OCI-LY3 (cell line): ENCODE measurements at regions not wholly inside any gene's neighbourhood (a gene's known extent, or its start where the extent isn't known, plus 50 kb on each side); places are given as distances from the start of the nearest gene placed in this dataset.

ENCODE experiments used
- H2AFZ ChIP-seq: fragments of 200-600, 300-600 bp; shearing (Covaris generic); 2 replicates; pipeline ENCODE4 v1.6.0; 2014; ENCODE audit warnings: antibody characterized with exemption, low read depth, low read length
- H3K27ac ChIP-seq: fragments of 200-600, 300-600 bp; sonication (generic); 2 replicates; pipeline ENCODE4 v1.5.1; 2014; ENCODE audit warnings: mild to moderate bottlenecking, low read length, moderate library complexity, mixed read lengths
- H3K27me3 ChIP-seq: fragments of 200-600, 300-600 bp; sonication (generic); 2 replicates; pipeline ENCODE4 v1.6.1; 2014; ENCODE audit warnings: low read depth, low read length, mixed read lengths
- H3K36me3 ChIP-seq: fragments of 200-600, 300-600 bp; sonication (generic); replicated peaks from 2 replicates; pipeline ENCODE3; 2014; ENCODE audit warnings: low read depth, low read length, mixed read lengths
- H3K4me1 ChIP-seq: fragments of 300-600, 200-600 bp; sonication (generic); 2 replicates; pipeline ENCODE4 v1.6.1; 2014; ENCODE audit warnings: low read length, mixed read lengths
- H3K4me2 ChIP-seq: fragments of 200-600, 300-600 bp; sonication (generic); 2 replicates; pipeline ENCODE4 v1.6.1; 2014; ENCODE audit warnings: low read length, mixed read lengths
- H3K4me3 ChIP-seq: fragments of 300-600, 200-600 bp; sonication (generic); 2 replicates; pipeline ENCODE4 v1.5.1; 2014; ENCODE audit warnings: antibody characterized with exemption, mild to moderate bottlenecking, low read length, moderate library complexity
- H3K79me2 ChIP-seq: fragments of 300-600, 200-600 bp; shearing (Covaris generic); 2 replicates; pipeline ENCODE4 v1.6.1; 2014; ENCODE audit warnings: mild to moderate bottlenecking, low read length, mixed read lengths
- H3K9ac ChIP-seq: fragments of 300-600, 200-600 bp; shearing (Covaris generic); 2 replicates; pipeline ENCODE4 v1.6.0; 2014; ENCODE audit warnings: mild to moderate bottlenecking, low read length, moderate library complexity
- H3K9me3 ChIP-seq: fragments of 200-600, 300-600 bp; shearing (Covaris generic); 2 replicates; pipeline ENCODE4 v1.6.1; 2014; ENCODE audit warnings: low read length, mixed read lengths; ENCODE audit not compliant: insufficient read depth
- H4K20me1 ChIP-seq: fragments of 200-600, 300-600 bp; sonication (generic); 2 replicates; pipeline ENCODE4 v1.6.1; 2016; ENCODE audit warnings: low read length, mixed read lengths; ENCODE audit not compliant: insufficient read depth
- EZH2phosphoT487 ChIP-seq: fragments of 200-600 bp; shearing (Covaris generic); IDR thresholded peaks from 2 replicates; pipeline ENCODE4 v1.6.1; 2018; ENCODE audit warnings: antibody characterized with exemption, mixed run types, low read depth
- TF ChIP-seq, protein P1 (sequence below): fragments of 200-600, 300-600 bp; sonication (generic); IDR thresholded peaks from 2 replicates; pipeline ENCODE4 v1.5.1; 2014; ENCODE audit warnings: antibody characterized with exemption, low read length, low read depth

- Histone ChIP-seq H3K4me2 (no peak overlapping the region), H3K9me3 (no peaks in the 10 kb centered on the region), H3K79me2 (no peaks in the 10 kb centered on the region), H4K20me1 (no peaks in the 10 kb centered on the region), H3K27me3 (no peaks in the 10 kb centered on the region), H3K4me1 (no peaks in the 10 kb centered on the region), H2AFZ (no peak overlapping the region), H3K36me3 (no peaks in the 10 kb centered on the region), H3K4me3 (no peak overlapping the region), H3K27ac (no peak overlapping the region), H3K9ac (no peak overlapping the region)
- TF ChIP-seq, protein P1, sequence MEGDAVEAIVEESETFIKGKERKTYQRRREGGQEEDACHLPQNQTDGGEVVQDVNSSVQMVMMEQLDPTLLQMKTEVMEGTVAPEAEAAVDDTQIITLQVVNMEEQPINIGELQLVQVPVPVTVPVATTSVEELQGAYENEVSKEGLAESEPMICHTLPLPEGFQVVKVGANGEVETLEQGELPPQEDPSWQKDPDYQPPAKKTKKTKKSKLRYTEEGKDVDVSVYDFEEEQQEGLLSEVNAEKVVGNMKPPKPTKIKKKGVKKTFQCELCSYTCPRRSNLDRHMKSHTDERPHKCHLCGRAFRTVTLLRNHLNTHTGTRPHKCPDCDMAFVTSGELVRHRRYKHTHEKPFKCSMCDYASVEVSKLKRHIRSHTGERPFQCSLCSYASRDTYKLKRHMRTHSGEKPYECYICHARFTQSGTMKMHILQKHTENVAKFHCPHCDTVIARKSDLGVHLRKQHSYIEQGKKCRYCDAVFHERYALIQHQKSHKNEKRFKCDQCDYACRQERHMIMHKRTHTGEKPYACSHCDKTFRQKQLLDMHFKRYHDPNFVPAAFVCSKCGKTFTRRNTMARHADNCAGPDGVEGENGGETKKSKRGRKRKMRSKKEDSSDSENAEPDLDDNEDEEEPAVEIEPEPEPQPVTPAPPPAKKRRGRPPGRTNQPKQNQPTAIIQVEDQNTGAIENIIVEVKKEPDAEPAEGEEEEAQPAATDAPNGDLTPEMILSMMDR: no peak
- no peak for TF ChIP-seq EZH2phosphoT487
Observed at GRCh38 chr10:131727560-131727959, 173.2 kb upstream of the PPP2R2D start.

- no peak overlapping the region for H3K4me2 ChIP-seq
- H2AFZ ChIP-seq: no peak overlapping the region
- TF ChIP-seq, protein P1: no peak
- no peak for TF ChIP-seq EZH2phosphoT487
Observed at GRCh38 chr10:131728286-131729228, 172.3 kb upstream of the PPP2R2D start.

GRCh38 chr10:131729361-131729760 lies 171.4 kb upstream of the PPP2R2D start:
- no peak overlapping the region for H3K9ac ChIP-seq

More at GRCh38 chr10:131728286-131729228, 172.3 kb upstream of the PPP2R2D start:
- no peaks in the 10 kb centered on the region for H3K79me2 ChIP-seq
- no peaks in the 10 kb centered on the region for H4K20me1 ChIP-seq
- H3K9ac ChIP-seq: no peak overlapping the region
- no peaks in the 10 kb centered on the region for H3K27me3 ChIP-seq
- no peak overlapping the region for H3K4me3 ChIP-seq
- no peaks in the 10 kb centered on the region for H3K9me3 ChIP-seq
- no peaks in the 10 kb centered on the region for H3K36me3 ChIP-seq
- no peaks in the 10 kb centered on the region for H3K4me1 ChIP-seq
- H3K27ac ChIP-seq: no peak overlapping the region

More at GRCh38 chr10:131729361-131729760, 171.4 kb upstream of the PPP2R2D start:
- H3K27me3 ChIP-seq: no peaks in the 10 kb centered on the region
- H3K36me3 ChIP-seq: no peaks in the 10 kb centered on the region
- H3K27ac ChIP-seq: no peak overlapping the region
- no peak overlapping the region for H3K4me2 ChIP-seq
- no peaks in the 10 kb centered on the region for H3K9me3 ChIP-seq
- no peaks in the 10 kb centered on the region for H3K4me1 ChIP-seq
- no peaks in the 10 kb centered on the region for H4K20me1 ChIP-seq
- no peaks in the 10 kb centered on the region for H3K79me2 ChIP-seq
- H2AFZ ChIP-seq: no peak overlapping the region
- no peak overlapping the region for H3K4me3 ChIP-seq
- TF ChIP-seq EZH2phosphoT487: no peak
- TF ChIP-seq, protein P1: no peak
